GM18858 (cell line): ENCODE measurements at regions not wholly inside any gene's neighbourhood (a gene's known extent, or its start where the extent isn't known, plus 50 kb on each side); places are given as distances from the start of the nearest gene placed in this dataset.
"Not testable (repeated sequence)": the region's sequence is repeated elsewhere in the genome, so short reads cannot be mapped to it uniquely, and the experiment has no call there.

Experiments used
- ATAC-seq: cut with Tn5 transposase; IDR thresholded peaks from one replicate; pipeline ENCODE4 v1.9.1; 2021; ENCODE audit not compliant: unreplicated experiment

- ATAC-seq, result peak; percentile 74
These were observed 94.4 kb downstream of the SH3GLB1 start for GRCh38 chr1:86798608-86799291.

DNA sequence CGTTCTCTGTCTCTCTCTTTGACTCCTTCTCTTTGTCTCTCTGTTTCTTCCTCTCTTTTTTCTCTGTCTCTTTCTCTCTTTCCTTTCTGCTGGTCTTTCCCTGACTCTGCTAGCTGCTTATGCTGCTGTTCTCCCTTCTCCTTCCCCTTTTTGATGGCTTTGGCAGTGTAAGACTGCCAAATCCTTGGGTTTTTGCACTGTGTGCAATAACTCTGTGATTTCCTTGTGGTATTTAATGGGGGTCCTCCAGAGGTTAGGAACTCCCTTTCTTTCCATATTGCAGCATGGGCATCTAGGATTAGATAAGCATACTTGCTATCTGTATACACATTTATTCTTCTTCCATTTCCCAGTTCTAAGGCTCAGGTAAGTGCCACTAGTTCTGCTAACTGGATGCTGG is 99.3 kb downstream of the SH3GLB1 start:
- ATAC-seq, result not testable (repeated sequence)

- ATAC-seq, result not testable (repeated sequence)
These were observed 101.6 kb downstream of the SH3GLB1 start for GRCh38 chr1:86805898-86806519.

DNA sequence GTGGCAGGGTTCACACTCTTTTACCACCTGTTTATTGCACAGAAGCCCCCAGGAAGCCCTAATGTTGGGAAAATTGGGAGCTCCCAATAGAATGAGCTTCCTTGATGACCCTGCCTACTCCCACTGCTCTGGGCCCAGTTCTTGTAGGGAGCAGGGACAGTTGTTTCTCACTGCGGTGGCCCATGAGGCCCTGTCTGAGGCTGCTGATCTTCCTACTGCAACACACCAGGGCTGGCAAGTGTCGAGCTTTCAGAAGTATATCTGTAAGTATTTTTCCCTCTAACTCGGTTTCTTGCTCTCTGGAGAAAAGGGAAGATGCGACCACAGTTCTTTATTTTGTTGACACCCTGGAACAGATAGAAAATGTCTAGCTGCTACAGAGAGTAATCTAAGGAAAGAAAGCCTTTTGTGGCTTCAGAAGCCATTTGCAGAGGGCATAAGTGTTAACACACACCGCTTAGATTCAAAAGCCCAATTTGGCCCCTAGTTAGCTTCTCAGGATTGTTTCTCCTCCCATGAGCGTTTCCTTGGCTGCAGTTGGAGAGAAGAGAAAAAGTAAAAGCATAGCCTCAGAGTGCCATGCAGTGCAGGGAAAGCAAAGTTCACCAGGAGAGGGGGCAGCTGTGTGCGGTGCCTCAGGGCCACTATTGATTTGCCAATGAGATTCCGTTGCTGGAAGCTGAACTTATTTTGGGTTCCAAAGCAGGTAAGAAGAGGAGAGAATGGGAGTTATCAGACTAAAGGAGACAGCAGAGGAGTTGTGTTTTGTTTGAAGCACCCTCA is 102.6 kb downstream of the SELENOF start:
- no peak for ATAC-seq

DNA sequence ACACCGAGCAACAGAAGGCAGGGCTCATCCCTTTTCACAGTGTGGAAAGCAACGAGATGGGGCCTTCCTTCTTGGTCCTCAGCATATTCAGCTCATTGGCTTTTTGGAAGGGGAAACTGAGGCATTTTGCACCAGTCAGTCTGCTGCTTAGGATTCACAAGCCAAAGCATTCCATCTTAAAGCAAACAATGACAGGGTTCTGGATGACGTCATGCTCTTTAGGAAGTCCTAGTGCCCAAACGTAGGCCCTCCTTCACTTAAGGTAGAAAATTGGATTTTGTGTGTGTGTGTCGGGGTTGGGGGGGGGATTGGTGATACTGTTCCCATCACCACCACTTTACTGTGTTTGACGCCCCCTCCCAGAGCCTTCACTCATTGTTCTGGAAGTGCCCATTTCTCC is 101.6 kb downstream of the SELENOF start:
- ATAC-seq, result no peak
